HG02943 (cell line): ENCODE measurements at regions not wholly inside any gene's neighbourhood (a gene's known extent, or its start where the extent isn't known, plus 50 kb on each side); places are given as distances from the start of the nearest gene placed in this dataset.
"Not testable (repeated sequence)": the region's sequence is repeated elsewhere in the genome, so short reads cannot be mapped to it uniquely, and the experiment has no call there.

Experiments used
- ATAC-seq: cut with Tn5 transposase; IDR thresholded peaks from one replicate; pipeline ENCODE4 v1.9.1; 2021; ENCODE audit warnings: mild to moderate bottlenecking, low read depth, moderate library complexity; ENCODE audit not compliant: unreplicated experiment

DNA sequence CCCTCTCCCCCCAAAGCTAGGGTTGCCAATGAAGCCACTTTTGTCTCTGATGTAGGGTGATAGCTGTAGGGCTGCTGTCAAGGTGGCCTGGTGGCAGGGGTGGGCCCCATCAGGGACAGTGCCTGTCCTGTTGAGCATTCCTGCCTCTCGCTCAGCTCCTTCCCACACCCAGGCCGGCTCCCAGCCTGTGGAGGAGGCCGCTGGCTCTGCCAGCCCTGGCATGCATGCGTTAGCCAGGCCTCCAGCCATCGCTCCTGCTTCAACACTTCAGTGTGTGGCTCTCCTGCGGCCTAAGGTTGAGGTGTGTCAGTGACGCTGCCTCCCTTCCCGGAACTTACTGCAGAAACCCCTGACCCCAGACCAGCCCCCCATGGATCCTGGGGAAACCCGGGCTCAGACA is 194.5 kb downstream of the TBC1D2B start:
- not testable (repeated sequence) for ATAC-seq

DNA sequence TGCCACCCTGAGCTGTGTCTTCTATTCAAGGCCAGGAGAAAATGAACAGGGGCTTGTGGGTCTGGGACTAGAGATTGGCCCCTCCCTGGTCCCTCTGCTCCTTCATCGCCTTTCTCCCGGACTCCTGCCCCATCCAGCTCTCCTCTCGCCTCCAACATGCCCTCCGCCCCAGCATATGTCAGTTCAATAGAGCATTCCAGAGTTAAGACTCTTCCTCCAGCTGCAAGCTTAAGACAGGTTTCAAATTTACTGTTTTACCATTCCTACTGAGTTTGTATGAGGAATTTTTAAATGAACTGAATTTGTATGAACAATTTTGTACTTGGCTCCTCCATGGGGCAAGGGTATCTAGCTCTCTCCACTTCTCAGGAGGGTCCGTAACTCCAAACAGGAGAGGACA is 195.6 kb downstream of the TBC1D2B start:
- ATAC-seq = no peak

DNA sequence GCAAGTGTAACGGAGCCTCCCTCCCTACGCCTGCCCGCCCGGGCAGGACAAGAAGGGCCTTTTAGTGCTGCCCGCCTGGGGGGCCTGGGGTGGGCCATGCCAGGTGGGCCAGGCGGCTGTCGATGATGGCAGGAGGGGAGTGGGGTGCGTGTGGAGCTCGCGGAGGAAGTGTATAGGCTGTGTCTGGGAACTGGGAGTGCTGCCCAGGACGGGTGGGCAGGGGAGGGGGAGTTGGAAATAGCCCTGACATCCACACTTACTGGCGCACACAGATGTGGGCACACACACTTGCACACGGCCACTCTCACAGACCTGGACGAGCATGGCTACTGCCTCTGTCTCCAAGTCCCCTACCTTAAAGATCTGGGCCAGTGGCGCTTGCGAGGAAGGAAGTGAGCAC is 196.0 kb downstream of the TBC1D2B start:
- not testable (repeated sequence) for ATAC-seq

DNA sequence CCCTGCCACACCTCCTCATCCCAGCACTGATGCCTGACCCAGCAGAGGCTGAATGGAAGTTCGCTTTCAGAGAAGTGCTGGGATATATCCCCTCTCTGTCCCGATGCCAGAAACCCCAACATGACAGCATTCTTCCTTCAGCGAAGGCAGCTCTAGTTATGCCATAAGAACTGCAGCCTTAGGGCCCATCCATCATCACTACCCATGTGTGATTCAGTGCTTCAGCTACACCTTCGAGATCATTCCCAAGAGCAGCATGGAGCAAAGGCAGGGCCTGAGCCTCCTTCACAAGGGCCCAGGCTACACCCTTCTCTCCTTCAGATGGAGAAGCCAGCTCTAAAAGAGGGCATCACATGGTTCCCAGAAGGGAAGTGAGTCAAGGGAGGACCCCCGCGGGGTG is 198.0 kb downstream of the TBC1D2B start:
- not testable (repeated sequence) for ATAC-seq

DNA sequence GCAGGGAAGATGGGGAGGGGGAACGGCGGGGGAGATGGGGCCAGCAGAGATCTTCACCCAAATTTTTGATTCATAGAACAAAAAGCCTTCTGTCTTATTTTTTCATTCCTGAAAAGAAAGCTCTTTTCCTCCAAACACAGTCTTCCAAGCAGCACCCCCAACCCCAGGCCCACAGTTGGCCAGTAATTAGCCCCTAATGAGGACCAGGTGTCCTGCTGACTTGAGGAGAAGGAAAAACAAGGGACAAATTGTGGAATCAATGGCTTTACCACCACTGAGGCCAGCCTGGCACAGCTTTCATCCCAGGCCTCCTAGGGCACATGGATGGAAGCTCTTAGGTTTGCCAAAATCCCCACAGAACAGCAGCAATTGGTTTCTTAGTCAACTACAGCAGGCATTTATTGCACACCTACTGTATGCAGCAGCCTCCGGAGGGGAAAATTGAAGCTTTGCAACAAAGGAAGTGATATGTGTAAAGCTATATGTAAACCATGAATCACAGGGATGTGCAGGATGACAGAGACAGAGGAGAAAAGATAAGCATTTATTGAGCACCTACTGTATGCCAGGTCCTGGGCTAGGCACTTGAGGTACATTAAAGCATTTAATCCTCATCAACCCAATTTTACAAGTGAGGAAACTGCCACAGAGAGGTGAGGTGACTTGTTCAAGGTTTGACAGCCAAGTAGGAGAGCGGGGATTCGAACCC is 199.5 kb downstream of the TBC1D2B start:
- ATAC-seq = no peak

DNA sequence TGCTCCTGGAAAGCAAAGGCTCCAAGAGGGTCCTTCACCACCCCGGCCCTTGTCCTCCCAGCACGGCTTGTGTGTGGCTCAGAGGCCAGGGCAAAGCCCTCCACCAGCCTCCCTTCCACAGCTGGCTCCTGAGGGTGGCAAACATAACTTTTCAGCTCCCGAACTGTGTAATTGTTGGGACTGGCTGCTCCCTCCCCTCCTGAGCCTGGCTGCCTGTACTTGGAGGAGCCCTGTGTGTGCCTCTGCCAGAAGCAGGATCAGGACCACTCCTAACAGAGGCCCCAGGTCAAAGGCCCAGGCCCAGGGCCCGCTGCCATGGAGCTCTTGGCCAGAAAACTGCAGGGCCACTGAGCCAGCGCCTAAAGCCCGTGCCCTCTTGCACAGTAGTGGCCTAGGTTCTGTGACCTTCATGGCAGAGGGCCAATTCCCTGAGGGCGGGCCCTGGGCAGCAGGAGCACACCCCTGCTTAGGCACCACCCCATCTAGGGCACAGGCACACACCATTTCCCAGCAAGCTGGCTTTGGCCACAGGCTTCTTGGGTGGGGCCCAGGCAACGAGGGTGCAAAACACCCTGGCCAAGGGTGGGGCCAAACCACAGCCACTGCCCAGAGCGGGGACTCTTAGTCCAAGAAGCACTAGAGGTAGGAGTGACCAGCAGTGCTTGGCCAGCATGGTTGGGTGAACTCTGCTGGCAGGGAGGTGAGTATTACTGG is 201.2 kb downstream of the TBC1D2B start:
- ATAC-seq = not testable (repeated sequence)

DNA sequence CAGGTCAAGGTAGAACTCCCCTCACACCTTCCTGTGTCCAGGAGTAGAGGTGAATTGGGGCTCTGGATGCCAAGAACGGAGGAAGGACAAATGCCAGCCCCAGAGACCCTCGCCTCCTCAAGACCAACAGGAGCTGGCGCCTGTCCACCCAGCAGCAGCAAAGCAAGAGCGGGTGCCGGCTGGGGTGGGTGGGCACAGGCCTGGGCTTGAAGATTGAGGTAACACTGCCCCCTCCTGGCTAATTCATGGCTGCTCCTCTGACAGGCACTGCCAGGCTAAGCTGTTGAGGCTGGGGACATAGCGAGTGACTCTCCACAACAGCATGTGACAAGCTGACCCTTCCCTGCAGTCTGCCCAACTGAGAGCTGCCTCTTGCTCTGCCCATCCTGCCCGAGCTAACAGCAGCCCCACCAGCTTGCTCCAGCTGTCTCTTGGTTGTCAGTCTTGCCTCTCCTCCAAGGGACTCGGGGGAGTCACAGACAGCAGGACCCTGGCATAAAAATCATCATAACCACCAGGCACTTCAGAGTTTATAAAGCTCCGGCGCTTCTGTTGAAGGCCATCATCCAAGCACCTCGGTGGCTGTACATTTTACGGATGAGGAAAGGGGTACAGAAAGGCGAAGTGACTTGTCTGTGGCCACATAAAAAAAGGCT is 202.3 kb downstream of the TBC1D2B start:
- ATAC-seq = not testable (repeated sequence)

DNA sequence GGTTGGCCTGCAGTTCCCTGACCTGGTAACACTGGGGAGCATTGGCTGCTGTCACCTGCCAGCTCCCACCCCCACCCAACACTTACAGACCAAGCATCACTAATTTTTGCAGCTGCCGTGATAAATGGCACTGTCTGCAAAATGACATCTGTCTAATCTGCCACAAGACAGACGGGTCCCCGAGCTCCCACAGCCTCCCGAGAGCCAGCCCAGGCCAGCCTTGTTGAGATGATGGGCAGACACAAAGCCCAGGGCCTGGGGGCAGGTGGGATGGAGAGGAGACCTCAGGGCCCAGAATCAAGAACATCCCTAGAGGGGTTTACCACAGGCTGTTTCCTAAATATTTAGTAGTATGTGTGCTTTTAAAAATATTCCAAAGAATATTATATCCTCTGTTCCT is 203.4 kb downstream of the TBC1D2B start:
- ATAC-seq = no peak

DNA sequence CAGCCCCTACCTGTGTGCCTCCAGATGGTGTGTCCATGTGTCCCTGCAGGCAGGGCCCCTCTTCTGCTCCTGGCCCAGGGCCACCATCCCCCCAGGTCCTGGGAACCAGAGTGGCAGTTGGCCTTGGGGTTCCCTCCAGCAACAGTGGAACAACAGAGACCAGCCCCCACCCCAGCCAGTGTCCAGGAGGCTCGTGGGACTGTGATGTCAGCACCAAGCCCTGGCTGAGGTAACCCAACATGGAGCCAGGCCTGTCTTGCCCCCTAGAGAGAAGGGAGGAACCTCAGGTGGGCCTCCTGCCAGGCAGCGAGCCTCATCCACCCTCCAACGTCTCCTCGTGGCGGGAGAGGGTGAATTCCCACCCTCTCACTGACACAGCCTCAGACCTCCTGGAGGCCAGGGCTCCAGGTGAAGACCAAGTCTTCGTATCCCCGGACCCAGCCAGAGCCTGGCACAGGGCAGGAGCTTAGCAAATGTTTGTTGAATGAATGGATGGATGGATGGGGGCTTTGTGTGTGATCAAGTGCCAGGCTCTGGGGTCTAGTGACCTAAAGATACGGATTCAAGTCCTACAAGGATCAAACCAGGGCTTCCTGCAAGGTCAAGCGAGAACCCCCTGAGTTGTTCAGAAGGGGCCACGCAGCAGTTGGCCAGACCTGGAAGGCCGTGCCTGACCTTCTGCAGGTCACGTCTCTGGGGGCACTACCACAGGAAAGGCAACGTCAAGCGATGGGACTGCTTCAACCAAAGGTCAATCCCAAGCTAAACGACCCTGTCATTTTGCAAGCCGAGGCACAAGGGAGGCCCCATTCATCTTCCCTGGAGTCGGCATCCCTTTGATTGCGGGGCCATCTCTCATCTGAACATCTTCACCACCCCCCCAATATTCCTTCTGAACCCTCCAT is 204.7 kb downstream of the TBC1D2B start:
- not testable (repeated sequence) for ATAC-seq

DNA sequence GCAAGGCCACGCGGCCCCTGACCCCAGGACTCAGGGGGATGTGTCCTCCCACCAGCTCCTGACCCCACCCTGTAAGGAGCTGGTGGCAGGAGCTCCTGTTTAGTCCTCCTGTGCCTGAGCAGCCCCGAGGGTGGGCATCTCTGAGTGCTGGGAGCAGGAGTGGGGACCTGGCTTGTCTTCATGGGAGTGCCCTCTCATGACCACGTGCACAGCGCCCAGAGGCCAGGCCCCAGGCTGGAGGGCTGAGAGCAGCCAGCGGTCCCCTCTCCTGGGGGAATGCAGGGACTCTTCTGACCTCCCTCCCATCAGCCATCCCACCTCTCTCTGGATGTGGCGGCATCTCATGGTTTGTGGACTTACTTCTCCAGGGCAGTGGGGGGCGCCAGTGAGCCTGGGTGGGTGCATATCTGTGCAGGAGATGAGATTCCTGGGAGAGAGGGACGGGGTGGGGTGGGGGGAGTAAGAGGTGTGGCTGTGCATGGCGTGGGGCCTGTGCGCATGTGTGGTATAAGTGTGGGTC is 205.6 kb downstream of the TBC1D2B start:
- no peak for ATAC-seq

DNA sequence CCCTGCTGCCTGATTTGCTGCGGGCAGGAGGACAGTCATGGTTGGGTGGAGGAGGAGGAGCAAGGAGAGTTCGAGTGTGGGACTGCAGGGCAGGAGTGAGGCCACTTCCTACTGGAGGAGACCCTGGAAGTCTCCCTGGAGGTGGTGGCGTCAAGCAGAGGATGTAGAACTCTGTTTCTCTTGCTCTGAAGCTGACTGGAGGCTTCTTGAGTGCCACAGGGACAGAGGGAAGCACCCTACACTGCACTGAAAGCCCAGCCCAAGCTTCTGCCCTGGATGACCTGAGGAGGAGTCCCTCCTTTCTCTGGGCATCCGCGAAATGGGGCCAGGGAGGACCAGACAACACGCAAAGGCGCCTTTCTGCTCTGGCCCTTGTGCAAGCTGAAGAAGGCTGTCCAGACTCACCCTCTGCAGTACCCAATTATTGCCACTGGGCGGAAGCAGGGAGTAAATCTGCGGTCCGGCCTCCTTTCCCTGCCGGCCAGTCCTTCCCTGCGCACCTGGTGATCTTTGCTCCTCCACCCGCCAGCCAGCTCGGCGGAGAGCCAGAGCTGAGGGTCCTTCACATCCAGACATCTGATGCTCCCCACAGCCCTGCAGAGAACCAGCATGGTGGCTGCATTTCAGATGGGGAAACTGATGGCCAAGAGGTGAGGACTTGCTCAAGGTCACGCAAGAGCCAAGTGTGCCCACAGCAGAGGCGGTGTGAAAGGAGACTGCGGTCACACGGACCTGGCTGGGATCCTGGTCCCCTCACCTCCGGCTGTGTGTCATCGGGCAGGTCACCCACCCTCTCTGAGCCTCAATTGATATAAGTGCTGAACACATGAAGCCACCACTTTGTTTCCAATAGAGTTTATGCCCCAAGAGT is 207.1 kb downstream of the TBC1D2B start:
- ATAC-seq = no peak

DNA sequence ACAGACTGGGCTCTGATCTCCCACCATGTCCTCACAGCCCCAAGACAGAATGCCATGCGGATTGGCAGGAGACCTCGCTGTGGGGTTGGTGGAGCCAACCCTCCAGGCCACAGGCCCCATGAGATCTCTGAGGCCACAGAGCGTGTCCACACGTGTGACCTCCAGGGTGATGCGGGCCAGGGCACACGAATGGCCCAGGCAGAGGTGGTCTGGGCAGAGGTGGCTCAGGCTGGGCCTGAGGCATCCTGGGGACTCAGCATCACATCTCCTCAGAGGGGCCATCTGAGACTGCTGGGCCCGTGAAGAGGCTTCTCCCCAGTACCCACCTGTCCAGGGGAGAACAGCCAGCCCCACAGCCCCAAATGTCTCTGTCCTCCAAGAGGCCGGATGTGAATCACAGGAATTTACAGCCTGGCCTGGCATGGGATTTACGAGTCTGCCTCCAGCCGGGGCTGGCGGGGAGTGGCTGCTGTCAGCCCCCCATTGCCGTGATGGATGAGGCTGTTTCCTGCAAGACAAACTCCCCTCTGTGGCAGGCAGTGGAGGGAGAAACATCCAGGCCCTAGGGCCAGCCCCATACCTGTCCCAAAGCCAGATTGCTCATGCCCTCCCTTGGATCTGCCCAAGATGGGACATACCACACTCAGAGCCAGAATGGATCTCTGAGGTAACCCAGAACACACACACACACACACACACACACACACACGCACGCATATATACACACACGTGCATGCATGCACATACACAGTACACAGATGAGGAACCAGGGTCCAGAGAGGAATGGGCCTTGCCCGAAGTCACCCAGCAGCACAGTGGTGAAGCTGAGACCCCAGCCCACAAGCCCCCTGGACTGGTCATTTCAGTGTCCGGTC is 208.3 kb downstream of the TBC1D2B start:
- no peak for ATAC-seq

DNA sequence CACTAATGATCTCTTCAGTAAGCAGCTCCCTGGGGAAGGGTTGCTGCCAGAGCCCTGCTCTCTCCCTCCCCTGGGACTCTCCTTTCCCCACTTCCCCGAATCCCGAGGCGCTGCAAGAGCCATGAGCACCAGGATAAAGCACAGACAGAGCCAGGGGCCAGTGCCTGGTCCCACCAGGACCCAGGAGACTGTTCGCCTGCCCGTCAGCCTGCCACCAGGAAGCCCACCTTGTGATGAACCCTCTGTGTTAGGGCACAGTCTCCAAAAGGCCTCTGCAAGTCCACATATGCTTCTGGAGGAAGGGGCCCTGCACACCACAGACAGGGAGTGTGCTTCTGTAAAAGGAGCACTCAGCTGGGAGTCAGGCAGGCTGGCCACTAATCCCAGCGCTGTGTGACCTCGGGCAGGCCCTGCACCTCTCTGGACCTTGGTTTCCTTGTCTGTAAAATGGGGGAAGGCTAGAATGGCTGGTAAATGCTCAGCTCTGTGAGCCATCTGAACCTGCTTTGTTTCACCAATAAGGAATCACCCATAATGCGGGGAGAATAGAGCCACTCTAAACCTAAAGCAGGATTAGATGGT is 209.4 kb downstream of the TBC1D2B start:
- ATAC-seq = not testable (repeated sequence)

DNA sequence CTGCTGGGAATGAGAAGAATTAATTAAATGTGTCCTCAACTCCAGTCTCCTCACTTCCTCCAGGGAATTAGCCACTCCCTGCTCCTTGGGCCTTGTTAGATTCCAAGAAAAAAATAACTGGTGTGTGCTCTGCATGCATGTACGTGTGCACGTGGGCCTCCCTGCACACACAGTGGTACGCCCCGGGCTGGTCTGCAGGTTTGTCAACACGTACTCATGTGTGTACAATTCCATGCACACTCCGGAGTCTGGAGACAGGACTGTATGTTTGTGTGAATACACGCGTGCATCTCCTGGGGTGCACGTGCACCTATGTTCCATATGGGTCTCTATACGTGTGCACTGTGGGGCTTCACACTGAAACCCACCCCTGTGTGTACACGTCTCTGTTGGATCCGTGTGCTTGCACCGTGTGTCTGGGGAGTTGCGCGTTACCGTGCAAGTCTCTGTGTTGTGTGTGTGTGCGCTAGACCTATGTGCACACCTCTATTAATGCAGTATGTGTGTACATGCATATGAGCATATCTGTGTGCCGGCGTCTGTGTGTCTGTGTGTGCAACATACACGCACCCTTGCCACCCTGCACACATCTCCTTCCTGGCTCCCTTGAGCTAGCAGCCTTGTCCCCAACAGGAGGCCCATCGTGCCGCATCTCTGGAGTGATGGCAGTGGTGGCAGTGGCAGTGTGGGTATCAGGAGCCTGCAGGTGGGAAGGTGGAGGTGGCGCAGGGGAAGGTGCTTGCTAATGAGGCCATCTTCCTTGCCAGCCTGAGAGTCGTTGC is 210.1 kb downstream of the TBC1D2B start:
- ATAC-seq = no peak

DNA sequence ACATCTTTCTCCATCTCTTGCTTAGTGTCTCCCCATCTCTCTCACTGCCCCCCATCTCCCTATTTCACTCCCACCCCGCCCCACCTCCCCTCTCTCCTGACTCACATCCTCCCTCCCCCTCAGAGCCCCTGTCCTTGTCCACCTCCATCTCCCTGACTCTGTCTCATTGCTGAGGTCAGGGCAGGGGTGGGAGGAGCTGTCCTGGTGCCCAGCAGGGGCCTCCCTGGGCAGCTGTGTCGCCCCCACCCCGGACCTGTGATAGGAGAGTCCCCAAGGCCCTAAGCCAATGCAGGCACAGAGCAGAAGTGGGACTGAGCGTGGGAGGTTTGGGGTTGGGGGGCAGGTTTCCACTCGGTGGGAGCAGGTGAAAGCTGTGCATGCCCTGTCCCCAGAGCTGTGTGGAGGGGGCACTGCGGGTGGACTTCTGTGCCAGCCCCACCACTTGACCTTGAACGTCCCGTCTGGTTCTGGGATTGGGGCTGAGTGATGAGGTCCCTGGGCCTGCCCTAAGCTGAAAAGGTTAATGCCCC is 210.8 kb downstream of the TBC1D2B start:
- ATAC-seq = no peak

DNA sequence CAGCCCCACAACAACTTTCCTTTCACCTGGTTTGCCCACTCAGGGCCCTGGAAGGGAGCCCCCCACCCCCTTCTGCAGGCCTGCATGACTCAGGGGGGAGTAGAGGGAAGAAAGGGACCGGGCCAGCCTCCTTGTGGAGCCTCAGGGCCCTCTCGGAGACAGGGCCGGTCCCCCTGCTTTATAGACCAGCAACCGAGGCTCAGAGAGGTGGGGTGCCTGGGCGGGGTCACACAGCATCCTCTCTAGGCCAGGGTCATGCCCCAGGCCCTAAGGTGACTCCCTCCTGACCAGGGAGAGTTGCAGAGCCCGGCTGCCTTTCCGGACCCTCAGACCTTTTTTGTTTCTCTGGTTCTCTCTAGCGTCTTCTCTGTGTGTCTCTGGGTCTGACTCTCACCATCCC is 211.3 kb downstream of the TBC1D2B start:
- no peak for ATAC-seq

DNA sequence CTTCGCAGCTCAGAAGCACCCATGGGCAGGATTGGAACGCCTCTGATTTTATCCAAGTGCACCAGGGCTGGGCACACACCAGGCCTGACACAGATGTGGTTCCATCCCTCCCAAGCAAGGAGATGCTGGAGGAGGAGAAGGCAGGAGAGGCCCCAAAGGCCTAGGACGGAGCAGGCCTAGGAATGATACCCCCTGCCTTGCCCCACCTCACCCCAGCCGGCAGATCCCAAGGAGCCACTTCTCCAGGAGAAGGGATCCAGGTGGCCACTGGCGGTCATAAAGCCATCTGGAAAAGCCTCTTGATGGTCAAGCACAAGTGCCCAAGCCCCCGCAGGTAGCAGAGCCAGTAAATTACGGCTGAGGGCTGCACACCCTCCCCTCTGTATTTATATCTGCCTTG is 211.8 kb downstream of the TBC1D2B start:
- no peak for ATAC-seq
